HG02642 (cell line): ENCODE measurements at regions not wholly inside any gene's neighbourhood (a gene's known extent, or its start where the extent isn't known, plus 50 kb on each side); places are given as distances from the start of the nearest gene placed in this dataset.
"Not testable (repeated sequence)": the region's sequence is repeated elsewhere in the genome, so short reads cannot be mapped to it uniquely, and the experiment has no call there.

Source experiments
- ATAC-seq: cut with Tn5 transposase; IDR thresholded peaks from one replicate; pipeline ENCODE4 v1.9.1; 2021; ENCODE audit warnings: mild to moderate bottlenecking; ENCODE audit not compliant: unreplicated experiment, poor library complexity

GRCh38 chr12:88880051-88880450, 299.8 kb upstream of the KITLG start:
- ATAC-seq: no peak

GRCh38 chr12:88878295-88878694, 298.0 kb upstream of the KITLG start:
- ATAC-seq: no peak

DNA sequence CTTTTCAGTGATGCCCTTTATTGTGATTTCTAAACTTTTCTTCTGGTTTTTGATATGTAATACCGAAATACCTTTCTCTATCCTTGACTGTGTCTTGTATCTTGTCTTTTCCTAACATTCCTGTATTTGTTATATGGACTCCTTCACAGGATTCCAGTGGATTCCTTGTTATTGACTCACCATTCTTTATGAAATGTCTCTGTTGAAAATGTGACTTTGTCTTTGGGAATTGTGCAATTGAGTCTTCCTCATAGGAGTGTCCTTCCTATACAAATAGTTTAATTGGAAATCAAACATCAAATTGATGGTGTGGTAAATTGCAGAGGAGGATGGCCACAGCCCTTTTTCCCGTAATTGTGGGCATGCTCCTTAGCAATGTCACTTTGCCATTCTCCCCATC, 296.6 kb upstream of the KITLG start:
- ATAC-seq: no peak

- no peak for ATAC-seq
Observed at GRCh38 chr12:88870000-88870737, 289.9 kb upstream of the KITLG start.

- no peak for ATAC-seq
Observed at GRCh38 chr12:88868050-88868449, 287.8 kb upstream of the KITLG start.

GRCh38 chr12:88867510-88867909, 287.2 kb upstream of the KITLG start:
- ATAC-seq: no peak

DNA sequence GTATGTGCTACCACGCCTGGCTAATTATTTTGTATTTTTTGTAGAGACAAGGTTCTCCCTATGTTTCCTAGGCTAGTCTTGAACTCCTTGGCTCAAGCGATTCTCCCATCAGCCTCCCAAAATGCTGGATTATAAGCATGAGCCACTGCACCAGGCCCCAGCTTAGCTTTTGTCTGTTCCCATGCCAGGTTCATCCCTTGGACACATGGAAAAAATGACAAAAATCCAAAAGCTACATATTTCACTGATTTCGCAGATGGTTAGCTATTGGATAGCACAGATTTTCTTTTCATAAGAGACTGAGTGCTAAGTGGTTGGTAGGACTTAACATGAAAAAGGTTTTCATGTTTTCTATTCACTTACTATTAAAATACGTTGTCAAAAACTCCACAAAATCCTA, 286.6 kb upstream of the KITLG start:
- no peak for ATAC-seq

GRCh38 chr12:88865537-88865936, 285.3 kb upstream of the KITLG start:
- ATAC-seq: no peak

GRCh38 chr12:88860851-88861250, 280.6 kb upstream of the KITLG start:
- ATAC-seq: no peak

- ATAC-seq: no peak
Observed at GRCh38 chr12:88856201-88856600, 275.9 kb upstream of the KITLG start.

DNA sequence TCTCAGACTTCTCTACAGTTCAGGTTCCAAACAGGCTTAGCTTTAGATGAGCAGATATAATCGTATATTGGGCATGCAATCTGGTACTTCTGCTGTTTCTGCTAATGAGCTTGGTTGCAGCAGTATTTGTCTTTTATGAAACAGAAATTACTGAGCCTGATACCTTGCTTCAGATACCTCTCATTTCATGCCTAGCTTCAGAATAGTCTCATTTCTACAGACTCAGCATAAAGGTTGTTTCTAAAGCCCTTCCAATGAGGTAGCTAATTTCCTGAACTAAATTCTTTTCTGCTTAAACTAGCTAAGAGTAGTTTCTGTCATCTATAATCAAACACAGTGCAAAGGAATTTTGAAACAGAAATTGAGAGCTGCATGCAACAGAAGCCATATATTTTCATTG, 275.0 kb upstream of the KITLG start:
- no peak for ATAC-seq

- ATAC-seq: no peak
Observed at GRCh38 chr12:88854260-88854659, 274.0 kb upstream of the KITLG start.

DNA sequence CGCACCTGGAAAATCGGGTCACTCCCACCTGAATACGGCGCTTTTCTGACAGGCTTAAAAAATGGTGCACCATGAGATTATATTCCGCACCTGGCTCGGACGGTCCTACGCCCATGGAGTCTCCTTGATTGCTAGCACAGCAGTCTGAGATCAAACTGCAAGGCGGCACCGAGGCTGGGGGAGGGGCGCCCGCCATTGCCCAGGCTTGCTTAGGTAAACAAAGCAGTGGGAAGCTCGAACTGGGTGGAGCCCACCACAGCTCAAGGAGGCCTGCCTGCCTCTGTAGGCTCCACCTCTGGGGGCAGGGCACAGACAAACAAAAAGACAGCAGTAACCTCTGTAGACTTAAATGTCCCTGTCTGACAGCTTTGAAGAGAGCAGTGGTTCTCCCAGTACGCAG, 267.0 kb upstream of the KITLG start:
- ATAC-seq: not testable (repeated sequence)

DNA sequence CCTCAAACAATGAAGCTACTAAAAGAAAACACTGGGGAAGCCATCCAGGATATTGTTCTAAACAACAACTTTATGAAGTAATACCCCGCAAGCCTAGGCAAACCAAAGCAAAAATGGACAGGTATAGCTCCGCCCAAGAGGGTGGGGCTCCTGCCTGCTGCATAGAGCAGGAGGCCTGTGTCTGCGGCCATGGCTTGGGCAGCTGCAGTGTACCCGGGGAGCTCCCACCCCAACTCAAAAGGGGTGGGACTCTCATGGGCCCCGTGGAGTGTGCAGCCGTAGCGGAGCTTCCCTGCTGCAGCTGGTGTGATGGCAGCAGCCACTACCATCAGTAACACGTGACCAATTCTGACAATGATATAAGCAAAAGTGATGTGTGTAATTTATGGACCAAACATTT, 264.2 kb upstream of the KITLG start:
- ATAC-seq: no peak

- ATAC-seq: no peak
Observed at GRCh38 chr12:88842314-88842713, 262.0 kb upstream of the KITLG start.

DNA sequence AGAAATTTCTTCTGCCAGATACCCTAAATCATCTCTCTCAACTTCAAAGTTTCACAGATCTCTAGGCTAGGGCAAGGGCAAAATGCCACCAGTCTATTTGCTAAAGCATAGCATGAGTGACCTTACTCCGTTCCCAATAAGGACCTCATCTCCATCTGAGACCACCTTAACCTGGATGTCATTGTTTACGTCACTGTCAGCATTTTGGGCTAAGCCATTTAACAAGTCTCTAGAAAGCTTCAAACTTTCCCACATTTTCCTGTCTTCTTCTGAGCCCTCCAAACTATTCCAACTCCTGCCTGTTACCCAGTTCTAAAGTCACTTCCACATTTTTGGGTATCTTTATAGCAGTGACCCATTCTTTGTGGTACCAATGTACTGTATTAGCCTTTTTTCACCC, 259.2 kb upstream of the KITLG start:
- no peak for ATAC-seq

DNA sequence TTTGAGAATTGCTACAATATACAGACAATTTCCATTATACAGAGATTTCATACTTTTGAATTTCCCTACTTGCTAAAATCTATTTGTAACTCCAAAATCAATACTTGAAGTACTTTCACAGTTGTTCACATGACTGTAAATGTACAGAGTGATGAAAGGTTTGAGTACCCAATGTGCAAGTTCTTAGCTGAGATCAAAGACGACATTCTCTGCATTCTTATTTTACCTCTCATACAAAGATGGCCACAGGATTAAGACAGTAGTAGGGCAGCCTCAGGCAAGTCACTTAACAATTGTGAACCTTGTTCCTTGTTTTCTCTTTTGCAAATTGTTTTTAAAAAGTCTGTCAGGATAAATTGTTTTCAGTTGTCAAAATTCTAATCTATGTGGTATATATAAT, 255.9 kb upstream of the KITLG start:
- no peak for ATAC-seq

DNA sequence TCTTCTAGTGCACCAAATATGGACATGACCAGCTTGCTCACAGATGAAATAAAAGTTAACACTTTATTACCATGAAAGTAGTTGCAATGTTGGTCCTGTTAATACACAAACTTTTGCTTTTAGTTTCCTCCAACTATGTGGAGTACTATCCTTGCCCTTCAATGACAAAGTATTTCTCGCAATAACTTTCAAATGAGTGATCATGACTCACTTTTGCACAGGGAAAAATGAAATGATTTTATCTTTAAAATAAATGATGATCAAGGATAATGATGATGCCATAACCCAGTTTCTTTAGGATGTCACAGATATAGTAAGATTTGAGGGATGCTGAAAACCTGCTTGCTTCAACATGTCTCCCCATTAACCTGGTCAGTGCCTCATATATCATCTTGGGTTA, 254.0 kb upstream of the KITLG start:
- ATAC-seq: no peak

DNA sequence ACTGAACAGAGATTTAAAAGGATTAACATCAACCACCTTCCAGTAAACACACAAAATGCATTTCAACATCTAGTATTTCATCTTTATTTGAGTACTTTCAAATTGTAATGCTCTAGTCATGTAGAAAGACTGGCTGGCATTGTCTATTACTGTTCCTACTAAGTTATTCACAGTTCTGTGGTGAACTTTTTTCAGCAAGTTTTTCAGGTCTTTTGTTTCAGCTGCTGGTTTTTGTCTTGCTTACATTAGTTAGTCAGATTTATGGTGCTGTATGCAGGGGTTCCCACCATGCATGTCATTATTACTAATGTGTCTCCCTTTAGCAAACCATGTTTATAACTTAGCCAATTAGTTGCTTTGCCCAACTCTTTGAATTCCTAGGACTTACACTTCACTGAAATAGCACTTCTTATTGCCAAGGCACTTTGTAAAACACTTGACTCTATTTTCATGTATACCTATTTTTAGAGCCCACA, 253.4 kb upstream of the KITLG start:
- no peak for ATAC-seq

DNA sequence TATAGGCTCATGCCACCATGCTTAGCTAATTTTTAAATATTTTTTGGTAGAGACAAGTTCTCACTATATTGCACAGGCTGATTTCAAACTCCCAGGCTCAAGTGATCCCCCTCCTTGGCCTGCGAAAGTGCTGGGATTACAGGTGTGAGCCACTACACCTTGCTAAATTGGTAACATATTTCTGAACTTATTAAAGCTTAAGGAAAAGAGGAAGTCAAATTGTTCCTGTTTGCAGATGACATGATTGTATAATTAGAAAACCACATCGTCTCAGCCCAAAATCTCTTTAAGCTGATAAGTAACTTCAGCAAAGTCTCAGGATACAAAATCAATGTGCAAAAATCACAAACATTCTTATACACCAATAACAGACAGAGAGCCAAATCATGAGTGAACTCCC, 248.3 kb upstream of the KITLG start:
- not testable (repeated sequence) for ATAC-seq

DNA sequence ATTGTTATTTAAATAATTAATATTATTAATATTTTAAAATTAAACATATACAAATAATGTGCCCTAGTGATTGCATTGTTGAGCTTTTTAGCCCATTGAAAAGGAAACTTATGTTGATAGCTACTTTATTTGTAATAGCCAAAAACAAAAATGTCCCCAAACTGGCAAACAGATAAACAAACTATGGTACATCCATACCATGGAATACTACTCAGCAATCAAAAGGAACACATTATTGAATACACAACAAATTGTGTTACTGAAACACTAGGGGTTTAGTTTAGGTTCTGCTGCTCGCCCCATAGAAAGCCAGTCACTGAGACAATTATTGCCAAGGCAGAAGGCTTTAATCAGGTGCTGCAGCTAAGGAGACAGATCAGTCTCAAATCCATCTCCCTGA, 239.7 kb upstream of the KITLG start:
- no peak for ATAC-seq

GRCh38 chr12:88816201-88816600, 235.9 kb upstream of the KITLG start:
- no peak for ATAC-seq

GRCh38 chr12:88814779-88815178, 234.5 kb upstream of the KITLG start:
- ATAC-seq: no peak
